ENCODE measurements at regions not wholly inside any gene's neighbourhood (a gene's known extent, or its start where the extent isn't known, plus 50 kb on each side); places are given as distances from the start of the nearest gene placed in this dataset.

DNA sequence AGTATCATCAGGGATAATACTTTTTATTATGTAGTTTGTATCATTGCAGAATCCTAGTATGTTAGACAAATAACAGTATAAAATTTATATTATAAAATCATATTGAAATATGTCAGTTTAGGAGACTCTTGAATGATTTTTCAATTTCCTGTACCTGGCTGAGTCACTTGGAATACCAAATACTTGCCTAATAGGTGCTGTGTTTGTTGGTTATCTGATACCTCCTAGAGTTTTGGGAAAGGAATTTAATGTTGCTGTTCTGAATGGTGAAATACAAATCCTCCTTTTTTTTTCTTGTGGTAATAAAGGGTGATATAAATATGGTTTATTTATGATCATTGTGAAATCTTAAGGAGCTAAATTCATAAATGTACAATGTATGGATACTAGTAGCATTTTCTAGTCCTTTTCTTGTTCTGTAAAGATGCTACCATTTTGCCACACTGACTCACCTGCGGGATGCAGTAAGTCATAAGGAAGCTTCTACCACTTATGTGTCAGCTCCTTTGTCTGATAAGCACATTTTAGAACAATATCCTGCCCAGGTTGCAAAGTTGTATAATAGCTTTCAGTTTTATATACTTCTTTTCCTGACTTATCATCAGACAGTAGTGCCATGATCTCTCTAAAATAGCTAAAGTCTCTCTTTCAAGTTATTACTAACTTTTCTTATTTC is 465.5 kb downstream of the XIRP2 start:
- DNase-seq (ENCODE audit: extremely low spot score) = no peak

DNA sequence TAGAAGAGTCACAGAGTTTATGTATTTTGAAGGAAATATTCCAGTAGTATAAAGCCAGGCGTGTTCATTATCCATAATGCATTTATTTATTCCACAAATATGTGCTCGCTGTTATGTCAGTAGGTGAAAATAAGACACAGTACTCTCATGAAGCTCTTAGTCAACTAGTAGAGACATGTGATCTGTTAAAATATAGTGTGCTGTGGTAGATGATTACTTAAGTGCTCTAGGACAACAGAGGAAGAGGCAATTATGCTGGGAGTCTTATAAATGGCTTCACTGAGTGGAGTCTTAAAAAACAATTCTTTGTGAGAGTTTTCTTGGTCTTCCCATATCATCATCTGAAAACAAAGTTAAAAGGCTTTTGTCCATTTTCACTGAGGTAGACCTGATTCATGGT is 457.3 kb downstream of the XIRP2 start:
- H3K27me3 ChIP-seq = no peaks in the 10 kb centered on the region
- no peaks in the 10 kb centered on the region for H3K36me3 ChIP-seq
- H3K4me3 ChIP-seq = no peak overlapping the region
- no peaks in the 10 kb centered on the region for H3K9me3 ChIP-seq
- TF ChIP-seq, protein P1, sequence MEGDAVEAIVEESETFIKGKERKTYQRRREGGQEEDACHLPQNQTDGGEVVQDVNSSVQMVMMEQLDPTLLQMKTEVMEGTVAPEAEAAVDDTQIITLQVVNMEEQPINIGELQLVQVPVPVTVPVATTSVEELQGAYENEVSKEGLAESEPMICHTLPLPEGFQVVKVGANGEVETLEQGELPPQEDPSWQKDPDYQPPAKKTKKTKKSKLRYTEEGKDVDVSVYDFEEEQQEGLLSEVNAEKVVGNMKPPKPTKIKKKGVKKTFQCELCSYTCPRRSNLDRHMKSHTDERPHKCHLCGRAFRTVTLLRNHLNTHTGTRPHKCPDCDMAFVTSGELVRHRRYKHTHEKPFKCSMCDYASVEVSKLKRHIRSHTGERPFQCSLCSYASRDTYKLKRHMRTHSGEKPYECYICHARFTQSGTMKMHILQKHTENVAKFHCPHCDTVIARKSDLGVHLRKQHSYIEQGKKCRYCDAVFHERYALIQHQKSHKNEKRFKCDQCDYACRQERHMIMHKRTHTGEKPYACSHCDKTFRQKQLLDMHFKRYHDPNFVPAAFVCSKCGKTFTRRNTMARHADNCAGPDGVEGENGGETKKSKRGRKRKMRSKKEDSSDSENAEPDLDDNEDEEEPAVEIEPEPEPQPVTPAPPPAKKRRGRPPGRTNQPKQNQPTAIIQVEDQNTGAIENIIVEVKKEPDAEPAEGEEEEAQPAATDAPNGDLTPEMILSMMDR (IDR thresholded peaks at IDR 0.05) = no peak
- TF ChIP-seq POLR2AphosphoS5 (IDR thresholded peaks at IDR 0.05) (no peak), EP300 (IDR thresholded peaks at IDR 0.05) (no peak), POLR2A (IDR thresholded peaks at IDR 0.05; ENCODE audit: low read depth) (no peak)
- intact Hi-C loops (cut with DNase I) = no loop called here
- 94% methylated on average over 2 of the region's 2 CpGs for WGBS
- no peaks in the 10 kb centered on the region for H3K4me1 ChIP-seq
- DNase-seq (ENCODE audit: extremely low spot score) = no peak
- H3K27ac ChIP-seq (replicated peaks in 1 of 4) = no peak overlapping the region

More for the DNA sequence above, 465.5 kb downstream of the XIRP2 start:
- 94% methylated on average over 1 of the region's 1 CpG for WGBS
- no peaks in the 10 kb centered on the region for H3K27me3 ChIP-seq
- TF ChIP-seq POLR2AphosphoS5 (IDR thresholded peaks at IDR 0.05) = no peak
- no peak for TF ChIP-seq POLR2A (IDR thresholded peaks at IDR 0.05; ENCODE audit: low read depth)
- H3K4me3 ChIP-seq = no peak overlapping the region
- H3K36me3 ChIP-seq = no peaks in the 10 kb centered on the region
- no peak overlapping the region for H3K27ac ChIP-seq (replicated peaks in 1 of 4)
- intact Hi-C loops (cut with DNase I) = no loop called here
- H3K9me3 ChIP-seq = no peaks in the 10 kb centered on the region
- no peaks in the 10 kb centered on the region for H3K4me1 ChIP-seq

DNA sequence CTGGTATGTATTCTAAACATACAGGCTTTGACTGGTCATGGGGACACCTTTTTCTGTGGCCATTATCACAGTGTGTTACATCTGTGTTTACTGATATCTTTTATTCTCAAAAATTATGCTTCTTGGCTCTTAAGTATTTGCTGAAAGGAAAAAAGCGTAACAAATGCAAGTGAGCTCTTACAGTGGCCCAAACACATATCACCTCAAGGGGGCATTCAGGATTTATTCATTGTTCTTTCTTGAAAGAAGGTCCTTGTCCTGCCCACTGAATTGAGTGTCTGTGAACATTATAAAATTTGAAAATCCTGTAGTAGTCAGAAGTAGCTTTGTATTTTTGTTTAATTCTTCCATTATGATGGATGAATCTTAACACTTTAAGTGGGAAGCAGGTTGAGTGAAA is 454.5 kb downstream of the XIRP2 start:
- Histone ChIP-seq H3K4me1 (no peaks in the 10 kb centered on the region), H3K36me3 (no peaks in the 10 kb centered on the region), H3K27ac (replicated peaks in 1 of 4) (no peak overlapping the region), H3K4me3 (no peak overlapping the region), H3K9me3 (no peaks in the 10 kb centered on the region), H3K27me3 (no peaks in the 10 kb centered on the region)
- no peak for DNase-seq (ENCODE audit: extremely low spot score)
- intact Hi-C loops (cut with DNase I) = no loop called here
- TF ChIP-seq POLR2AphosphoS5 (IDR thresholded peaks at IDR 0.05) = no peak
- TF ChIP-seq, protein P1 (IDR thresholded peaks at IDR 0.05) = no peak
- no peak for TF ChIP-seq POLR2A (IDR thresholded peaks at IDR 0.05; ENCODE audit: low read depth)
- no peak for TF ChIP-seq EP300 (IDR thresholded peaks at IDR 0.05)
- WGBS = 69% methylated on average over 1 of the region's 1 CpG

DNA sequence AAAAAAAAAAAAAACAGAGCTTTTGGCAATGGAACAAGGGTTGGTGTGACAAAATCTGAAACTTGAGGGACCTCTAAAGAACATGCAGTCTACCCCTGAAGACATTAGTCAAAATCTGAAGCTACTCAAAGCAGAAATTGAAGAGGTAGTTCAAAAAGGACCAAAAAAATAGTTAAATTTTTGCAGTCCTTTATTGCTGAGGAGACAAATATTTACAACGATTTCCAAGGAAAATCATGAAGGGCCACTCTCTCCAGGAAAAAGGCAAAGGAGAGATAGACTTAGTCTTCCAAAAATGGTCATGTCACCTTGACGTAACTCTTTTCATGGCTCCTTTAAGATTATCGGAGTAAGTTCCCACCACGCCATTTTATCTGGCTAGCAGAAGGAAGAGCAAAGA is 452.0 kb downstream of the XIRP2 start:
- intact Hi-C loops (cut with DNase I) = no loop called here
- DNase-seq (ENCODE audit: extremely low spot score) = no peak
- H3K36me3 ChIP-seq = no peaks in the 10 kb centered on the region

DNA sequence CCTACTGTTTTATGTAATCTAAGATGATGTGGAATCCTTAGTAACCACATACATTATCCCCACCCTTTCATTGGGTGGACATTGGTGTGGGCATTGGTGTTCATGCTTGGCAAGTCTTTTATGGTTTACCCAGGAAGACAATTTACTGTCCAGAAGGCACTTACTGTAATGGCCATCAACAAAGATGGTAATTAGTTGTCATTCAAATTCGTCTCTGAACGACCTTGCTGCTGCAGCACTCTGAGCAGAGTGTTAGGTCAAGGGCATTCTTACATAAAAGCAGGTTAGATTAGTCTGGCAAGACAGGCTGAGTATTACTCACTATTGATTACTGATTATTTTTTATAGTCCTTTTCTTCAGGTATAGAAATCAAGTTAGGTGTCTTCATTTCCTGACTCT is 447.9 kb downstream of the XIRP2 start:
- Histone ChIP-seq H3K4me3 (no peak overlapping the region), H3K27me3 (peaks cover 0 to 8% (median 0%) of the 10 kb centered on the region in 4 donors), H3K36me3 (no peaks in the 10 kb centered on the region), H3K4me1 (no peaks in the 10 kb centered on the region), H3K9me3 (no peaks in the 10 kb centered on the region), H3K27ac (replicated peaks in 1 of 4) (no peak overlapping the region)
- TF ChIP-seq EP300 (IDR thresholded peaks at IDR 0.05) (no peak), POLR2A (IDR thresholded peaks at IDR 0.05; ENCODE audit: low read depth) (no peak), POLR2AphosphoS5 (IDR thresholded peaks at IDR 0.05) (no peak)
- TF ChIP-seq, protein P1 (IDR thresholded peaks at IDR 0.05) = no peak
- 84% methylated on average over 2 of the region's 2 CpGs for WGBS
- DNase-seq (ENCODE audit: extremely low spot score) = no peak
- intact Hi-C loops (cut with DNase I) = no loop called here

More for the DNA sequence above, 452.0 kb downstream of the XIRP2 start:
- no peak overlapping the region for H3K4me3 ChIP-seq
- no peaks in the 10 kb centered on the region for H3K4me1 ChIP-seq
- no peak overlapping the region for H3K27ac ChIP-seq (replicated peaks in 1 of 4)
- no peaks in the 10 kb centered on the region for H3K27me3 ChIP-seq
- TF ChIP-seq POLR2A (IDR thresholded peaks at IDR 0.05; ENCODE audit: low read depth) (no peak), POLR2AphosphoS5 (IDR thresholded peaks at IDR 0.05) (no peak), EP300 (IDR thresholded peaks at IDR 0.05) (no peak)
- TF ChIP-seq, protein P1 (IDR thresholded peaks at IDR 0.05) = no peak
- no peaks in the 10 kb centered on the region for H3K9me3 ChIP-seq
- 95% methylated on average over 4 of the region's 4 CpGs for WGBS

Measured in esophagus muscularis mucosa (tissue), 4 donors.